HepG2 (cell line): ENCODE measurements at regions not wholly inside any gene's neighbourhood (a gene's known extent, or its start where the extent isn't known, plus 50 kb on each side); places are given as distances from the start of the nearest gene placed in this dataset.

ENCODE experiments used
- ATF7-NPFF ChIP-seq: sonication (generic); formaldehyde crosslinking; IDR thresholded peaks from 2 replicates; pipeline ENCODE4 v1.8.1; 2023; ENCODE audit warnings: mild to moderate bottlenecking, low read depth, missing genetic modification reagents, moderate library complexity
- CCDC6 ChIP-seq: sonication (generic); formaldehyde crosslinking; IDR thresholded peaks from 2 replicates; pipeline ENCODE4 v1.8.1; 2022; ENCODE audit warnings: mild to moderate bottlenecking, missing genetic modification reagents, moderate library complexity
- FLYWCH1 ChIP-seq: sonication (generic); formaldehyde crosslinking; IDR thresholded peaks from 2 replicates; pipeline ENCODE4 v1.8.1; 2023; ENCODE audit warnings: mild to moderate bottlenecking, missing genetic modification reagents
- GPBP1L1 ChIP-seq: sonication (generic); formaldehyde crosslinking; IDR thresholded peaks from 2 replicates; pipeline ENCODE4 v1.5.0; 2020; ENCODE audit warnings: mild to moderate bottlenecking, missing genetic modification reagents
- HMG20B ChIP-seq: conservative IDR thresholded peaks from 2 replicates; pipeline ENCODE4 v1.6.1; 2016; ENCODE audit warnings: missing genetic modification reagents, missing compliant biosample characterization
- IRF2 ChIP-seq: IDR thresholded peaks from 2 replicates; pipeline ENCODE4 v1.6.1; 2018; ENCODE audit warnings: missing genetic modification reagents, missing compliant biosample characterization
- MTERF4 ChIP-seq: sonication (generic); formaldehyde crosslinking; IDR thresholded peaks from 2 replicates; pipeline ENCODE4 v1.8.0; 2023; ENCODE audit warnings: mild to moderate bottlenecking, missing genetic modification reagents
- NRL ChIP-seq: sonication (generic); formaldehyde crosslinking; IDR thresholded peaks from 2 replicates; pipeline ENCODE4 v1.5.0; 2020; ENCODE audit warnings: missing genetic modification reagents, mild to moderate bottlenecking, moderate library complexity, borderline replicate concordance
- PCBP2 ChIP-seq: fragments of 200-400 bp; formaldehyde crosslinking; optimal IDR thresholded peaks from 2 replicates; pipeline ENCODE3; 2018; ENCODE audit warnings: low read length, low read depth; ENCODE audit not compliant: poor library complexity, severe bottlenecking
- RXRA ChIP-seq: sonication (generic); formaldehyde crosslinking; IDR thresholded peaks from 2 replicates; pipeline ENCODE4 v1.5.1; 2020; ENCODE audit warnings: missing genetic modification reagents
- SAP130 ChIP-seq: IDR thresholded peaks from 2 replicates; pipeline ENCODE4 v1.6.1; 2016; ENCODE audit warnings: low read depth
- TAF1 ChIP-seq: sonication (generic); formaldehyde crosslinking; IDR thresholded peaks from 2 replicates; pipeline ENCODE4 v1.4.0; 2020; ENCODE audit warnings: missing genetic modification reagents
- TOPORS ChIP-seq: sonication (generic); formaldehyde crosslinking; IDR thresholded peaks from 2 replicates; pipeline ENCODE4 v1.8.0; 2023; ENCODE audit warnings: mild to moderate bottlenecking, missing genetic modification reagents
- ZBTB46 ChIP-seq: sonication (generic); formaldehyde crosslinking; IDR thresholded peaks from 2 replicates; pipeline ENCODE4 v1.4.0; 2020; ENCODE audit warnings: mild to moderate bottlenecking, missing genetic modification reagents, borderline replicate concordance
- ZHX1 ChIP-seq: sonication (generic); formaldehyde crosslinking; IDR thresholded peaks from 2 replicates; pipeline ENCODE4 v1.8.1; 2022; ENCODE audit warnings: low read depth, mild to moderate bottlenecking, missing genetic modification reagents
- ZNF225 ChIP-seq: sonication (generic); formaldehyde crosslinking; IDR thresholded peaks from 2 replicates; pipeline ENCODE4 v1.4.0; 2020; ENCODE audit warnings: mild to moderate bottlenecking, missing genetic modification reagents
- ZNF280B ChIP-seq: sonication (generic); formaldehyde crosslinking; IDR thresholded peaks from 2 replicates; pipeline ENCODE4 v1.5.0; 2020; ENCODE audit warnings: missing genetic modification reagents, mild to moderate bottlenecking, borderline replicate concordance
- ZNF292 ChIP-seq: sonication (generic); formaldehyde crosslinking; IDR thresholded peaks from 2 replicates; pipeline ENCODE4 v1.8.1; 2022; ENCODE audit warnings: mild to moderate bottlenecking, low read depth, missing genetic modification reagents, borderline replicate concordance
- ZNF414 ChIP-seq: sonication (generic); formaldehyde crosslinking; IDR thresholded peaks from 2 replicates; pipeline ENCODE4 v1.5.0; 2020; ENCODE audit warnings: missing genetic modification reagents
- ZNF564 ChIP-seq: sonication (generic); formaldehyde crosslinking; IDR thresholded peaks from 2 replicates; pipeline ENCODE4 v1.8.1; 2023; ENCODE audit warnings: mild to moderate bottlenecking, missing genetic modification reagents
- ZNF614 ChIP-seq: IDR thresholded peaks from 2 replicates; pipeline ENCODE4 v1.6.1; 2018; ENCODE audit warnings: missing biosample characterization, missing genetic modification reagents, inconsistent platforms, borderline replicate concordance
- ZNF792 ChIP-seq: IDR thresholded peaks from 2 replicates; pipeline ENCODE4 v1.6.1; 2016

GRCh38 chr18:42168487-42168886 is 213.5 kb downstream of the PIK3C3 start (continued):
- peak; percentile 87 for TF ChIP-seq ZNF614 (CRISPR knock-in tag)
- TF ChIP-seq ZNF414 (CRISPR knock-in tag), result 0 out of 2 replicates have a peak, but pooled peaks have one; percentile 22
- TF ChIP-seq RXRA, result no peak; the same call in 1 of the 2 replicates
- TF ChIP-seq ZNF564 (CRISPR knock-in tag), result no peak
- no peak for TF ChIP-seq FLYWCH1 (CRISPR knock-in tag)
- TF ChIP-seq ZHX1, result 0 out of 2 replicates have a peak, but pooled peaks have one; percentile 14
- no peak for TF ChIP-seq PCBP2
- peak; percentile 67; the same call in 1 of the 2 replicates for TF ChIP-seq IRF2 (CRISPR knock-in tag)
- TF ChIP-seq GPBP1L1 (CRISPR knock-in tag), result no peak
- no peak for TF ChIP-seq ZBTB46 (CRISPR knock-in tag)
- 0 out of 2 replicates have a peak, but pooled peaks have one; percentile 43 for TF ChIP-seq TOPORS (CRISPR knock-in tag)
- TF ChIP-seq ZNF792 (CRISPR knock-in tag), result 0 out of 2 replicates have a peak, but pooled peaks have one; percentile 30
- peak; percentile 44; the same call in 1 of the 2 replicates for TF ChIP-seq ZNF292 (CRISPR knock-in tag)
- TF ChIP-seq CCDC6 (CRISPR knock-in tag), result no peak
- TF ChIP-seq ZNF280B (CRISPR knock-in tag), result no peak
- no peak for TF ChIP-seq TAF1 (CRISPR knock-in tag)
- peak; percentile 49; the same call in 1 of the 2 replicates for TF ChIP-seq HMG20B (CRISPR knock-in tag)
- no peak for TF ChIP-seq ATF7-NPFF (CRISPR knock-in tag)
- no peak for TF ChIP-seq MTERF4 (CRISPR knock-in tag)
- TF ChIP-seq SAP130 (CRISPR knock-in tag), result peak; percentile 87
- TF ChIP-seq NRL (CRISPR knock-in tag), result no peak
- no peak for TF ChIP-seq ZNF225 (CRISPR knock-in tag)
